Peyer's patch (tissue), 4 donors: ENCODE measurements at regions not wholly inside any gene's neighbourhood (a gene's known extent, or its start where the extent isn't known, plus 50 kb on each side); places are given as distances from the start of the nearest gene placed in this dataset.

Experiments
- DNase-seq, 3 donors: peaks; one replicate each; pipeline ENCODE4 v3.0.0-alpha.2; 2017 to 2019
- H3K27ac ChIP-seq, 4 donors: fragments of 200-600 bp; sonication (generic); one replicate each; pipeline ENCODE4 v1.5.1; 2016 to 2019
- H3K27me3 ChIP-seq, 2 donors: fragments of 200-600 bp; sonication (generic); one replicate each; pipeline ENCODE4 v1.5.1; 2019
- H3K36me3 ChIP-seq, 3 donors: fragments of 200-600 bp; sonication (generic); one replicate each; pipeline ENCODE4 v1.5.1; 2016 to 2019
- H3K4me1 ChIP-seq, 4 donors: fragments of 200-600 bp; sonication (generic); one replicate each; pipeline ENCODE4 v1.5.1; 2016 to 2019
- H3K4me3 ChIP-seq, 4 donors: fragments of 200-600 bp; sonication (generic); 1 replicate in 3 of 4; 2 replicates in 1 of 4; pipeline ENCODE4 v1.5.1; 2016 to 2019; ENCODE audit warnings: mild to moderate bottlenecking in 1 of 4
- H3K9me3 ChIP-seq, 4 donors: fragments of 200-600 bp; sonication (generic); one replicate each; pipeline ENCODE4 v1.5.1; 2016 to 2019; ENCODE audit warnings: mild to moderate bottlenecking in 1 of 4
- POLR2A ChIP-seq, 2 donors: fragments of 450-650 bp; IDR thresholded peaks; one replicate each; pipeline ENCODE4 v1.5.1; 2017; ENCODE audit warnings: antibody characterized with exemption in 2 of 2, mild to moderate bottlenecking in 2 of 2, moderate library complexity in 2 of 2
- TF ChIP-seq, protein P1 (sequence below), 6 experiments: fragments of 450-650 bp in 4 of 6; fragments of 200-600 bp in 2 of 6; sonication (generic) in 1 of 6; IDR thresholded peaks; one replicate each; pipeline ENCODE4 v1.5.1; 2017 to 2019; ENCODE audit warnings: antibody characterized with exemption in 6 of 6, mild to moderate bottlenecking in 3 of 6, moderate library complexity in 1 of 6

DNA sequence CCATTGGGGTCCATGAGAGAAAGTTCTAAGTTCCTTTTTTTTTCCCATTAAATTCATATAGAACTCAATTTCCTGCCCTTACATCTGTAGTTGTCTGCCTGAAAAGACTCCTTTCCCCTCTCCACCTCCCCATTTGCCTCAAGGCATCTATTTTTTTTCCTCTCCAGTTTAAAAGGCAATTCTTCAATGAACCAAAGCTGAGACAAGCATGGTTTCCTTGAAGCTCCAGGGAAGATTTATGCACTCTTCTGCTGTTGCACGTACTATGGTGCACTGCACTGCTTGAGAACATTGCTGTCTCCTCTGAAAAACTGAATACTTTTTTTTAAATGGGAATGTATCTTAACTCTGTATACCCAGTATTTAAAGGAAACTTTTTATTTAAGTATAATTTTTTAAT is 465.2 kb downstream of the CD83 start:
- Histone ChIP-seq H3K4me3 (no peak overlapping the region), H3K4me1 (no peaks in the 10 kb centered on the region), H3K27ac (no peak overlapping the region), H3K36me3 (no peaks in the 10 kb centered on the region), H3K9me3 (no peaks in the 10 kb centered on the region), H3K27me3 (no peaks in the 10 kb centered on the region)
- no peak for DNase-seq
- no peak for TF ChIP-seq POLR2A (IDR thresholded peaks at IDR 0.05)
- TF ChIP-seq, protein P1, sequence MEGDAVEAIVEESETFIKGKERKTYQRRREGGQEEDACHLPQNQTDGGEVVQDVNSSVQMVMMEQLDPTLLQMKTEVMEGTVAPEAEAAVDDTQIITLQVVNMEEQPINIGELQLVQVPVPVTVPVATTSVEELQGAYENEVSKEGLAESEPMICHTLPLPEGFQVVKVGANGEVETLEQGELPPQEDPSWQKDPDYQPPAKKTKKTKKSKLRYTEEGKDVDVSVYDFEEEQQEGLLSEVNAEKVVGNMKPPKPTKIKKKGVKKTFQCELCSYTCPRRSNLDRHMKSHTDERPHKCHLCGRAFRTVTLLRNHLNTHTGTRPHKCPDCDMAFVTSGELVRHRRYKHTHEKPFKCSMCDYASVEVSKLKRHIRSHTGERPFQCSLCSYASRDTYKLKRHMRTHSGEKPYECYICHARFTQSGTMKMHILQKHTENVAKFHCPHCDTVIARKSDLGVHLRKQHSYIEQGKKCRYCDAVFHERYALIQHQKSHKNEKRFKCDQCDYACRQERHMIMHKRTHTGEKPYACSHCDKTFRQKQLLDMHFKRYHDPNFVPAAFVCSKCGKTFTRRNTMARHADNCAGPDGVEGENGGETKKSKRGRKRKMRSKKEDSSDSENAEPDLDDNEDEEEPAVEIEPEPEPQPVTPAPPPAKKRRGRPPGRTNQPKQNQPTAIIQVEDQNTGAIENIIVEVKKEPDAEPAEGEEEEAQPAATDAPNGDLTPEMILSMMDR (IDR thresholded peaks at IDR 0.05), result no peak

DNA sequence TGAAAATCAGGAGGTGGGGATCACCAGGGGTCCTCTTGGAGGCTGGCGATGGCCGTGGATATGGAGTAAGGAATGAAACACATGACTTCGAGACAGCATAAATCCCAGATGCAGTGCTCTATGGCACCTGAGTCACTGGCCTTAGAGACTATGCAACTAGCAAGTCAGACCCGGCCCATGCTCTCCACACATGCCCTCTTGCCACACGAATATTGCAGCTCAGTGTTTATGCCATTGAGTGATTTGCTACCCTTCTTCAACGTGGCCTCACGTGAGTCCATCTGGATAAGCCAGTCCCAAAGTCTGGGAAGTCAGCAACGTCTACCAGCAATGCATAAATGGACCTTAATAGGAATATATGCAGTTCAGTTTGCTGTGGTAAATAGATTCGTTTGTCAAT is 466.3 kb downstream of the CD83 start:
- no peaks in the 10 kb centered on the region for H3K36me3 ChIP-seq
- no peak overlapping the region for H3K4me3 ChIP-seq
- H3K9me3 ChIP-seq, result no peaks in the 10 kb centered on the region
- no peaks in the 10 kb centered on the region for H3K4me1 ChIP-seq
- no peak for DNase-seq
- no peak overlapping the region for H3K27ac ChIP-seq
- H3K27me3 ChIP-seq, result no peaks in the 10 kb centered on the region
- TF ChIP-seq, protein P1 (IDR thresholded peaks at IDR 0.05), result no peak
- no peak for TF ChIP-seq POLR2A (IDR thresholded peaks at IDR 0.05)

DNA sequence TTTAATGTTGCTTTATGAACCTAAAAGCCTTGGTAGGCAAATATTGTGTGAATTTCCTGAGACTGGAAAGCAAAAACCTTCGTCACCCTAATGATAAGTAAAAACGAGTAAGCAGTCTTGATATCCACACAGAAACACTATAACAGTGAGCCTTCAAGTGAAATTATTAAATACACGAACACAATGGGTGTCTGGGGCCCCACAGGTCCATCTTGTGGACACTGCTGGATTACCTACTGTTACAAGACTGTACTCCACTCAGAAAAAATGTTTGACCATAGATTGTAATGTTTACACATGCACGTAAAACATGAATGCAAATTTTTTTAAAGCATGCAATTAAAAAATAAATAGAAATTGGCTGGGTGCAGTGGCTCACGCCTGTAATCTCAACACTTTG is 466.9 kb downstream of the CD83 start:
- no peak for TF ChIP-seq POLR2A (IDR thresholded peaks at IDR 0.05)
- TF ChIP-seq, protein P1 (IDR thresholded peaks at IDR 0.05), result peak in 4 of 6 experiments; percentile 13 to 66 (median 58)
- DNase-seq, result no peak
- no peaks in the 10 kb centered on the region for H3K27me3 ChIP-seq
- no peak overlapping the region for H3K27ac ChIP-seq
- H3K9me3 ChIP-seq, result no peaks in the 10 kb centered on the region
- H3K4me1 ChIP-seq, result no peaks in the 10 kb centered on the region
- no peaks in the 10 kb centered on the region for H3K36me3 ChIP-seq
- no peak overlapping the region for H3K4me3 ChIP-seq

DNA sequence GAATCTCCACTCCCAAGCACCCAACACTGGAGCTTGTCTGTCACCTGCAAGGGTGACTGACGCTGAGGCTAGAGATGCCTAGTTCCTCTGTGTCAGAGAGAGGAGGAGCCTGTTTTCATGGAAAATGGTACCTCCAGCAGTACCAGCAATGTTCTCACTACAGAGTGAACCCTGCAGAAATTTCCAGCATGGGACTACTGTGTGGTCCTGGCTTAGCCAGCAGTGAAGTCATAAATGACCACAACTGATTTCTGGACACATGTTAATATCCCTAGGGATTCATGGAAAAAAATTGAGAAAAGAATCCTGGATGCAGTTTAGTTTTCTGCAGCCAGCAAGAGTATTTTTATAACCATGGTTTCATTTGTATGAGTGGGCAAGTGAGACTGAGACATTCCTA is 468.1 kb downstream of the CD83 start:
- H3K36me3 ChIP-seq, result no peaks in the 10 kb centered on the region
- no peak overlapping the region for H3K4me3 ChIP-seq
- no peak for TF ChIP-seq POLR2A (IDR thresholded peaks at IDR 0.05)
- TF ChIP-seq, protein P1 (IDR thresholded peaks at IDR 0.05), result no peak
- H3K9me3 ChIP-seq, result no peaks in the 10 kb centered on the region
- DNase-seq, result no peak
- H3K27me3 ChIP-seq, result no peaks in the 10 kb centered on the region
- H3K27ac ChIP-seq, result no peak overlapping the region
- H3K4me1 ChIP-seq, result no peaks in the 10 kb centered on the region

DNA sequence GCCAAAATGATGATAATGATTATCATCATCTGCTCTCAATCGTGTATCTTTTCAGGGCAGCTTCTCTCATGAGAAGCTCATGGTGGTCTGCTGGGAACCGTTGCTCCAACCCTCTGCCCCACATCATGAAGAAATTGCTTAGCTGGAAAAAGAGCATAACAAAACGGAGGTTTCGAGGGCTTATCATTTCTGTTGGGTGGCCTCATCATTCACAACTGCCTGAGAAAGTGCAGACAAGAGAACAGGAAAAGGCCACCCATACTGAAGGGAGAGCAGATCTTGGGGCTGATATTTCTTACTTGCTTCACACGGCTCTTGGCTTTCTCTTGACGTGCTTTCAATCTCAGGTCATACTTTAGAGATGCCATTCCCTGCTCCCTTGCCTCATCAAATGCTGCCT is 471.6 kb downstream of the CD83 start:
- Histone ChIP-seq H3K4me3 (no peak overlapping the region), H3K36me3 (no peaks in the 10 kb centered on the region), H3K9me3 (no peaks in the 10 kb centered on the region), H3K27ac (no peak overlapping the region), H3K27me3 (no peaks in the 10 kb centered on the region), H3K4me1 (no peaks in the 10 kb centered on the region)
- TF ChIP-seq POLR2A (IDR thresholded peaks at IDR 0.05), result no peak
- TF ChIP-seq, protein P1 (IDR thresholded peaks at IDR 0.05), result no peak
- DNase-seq, result no peak

DNA sequence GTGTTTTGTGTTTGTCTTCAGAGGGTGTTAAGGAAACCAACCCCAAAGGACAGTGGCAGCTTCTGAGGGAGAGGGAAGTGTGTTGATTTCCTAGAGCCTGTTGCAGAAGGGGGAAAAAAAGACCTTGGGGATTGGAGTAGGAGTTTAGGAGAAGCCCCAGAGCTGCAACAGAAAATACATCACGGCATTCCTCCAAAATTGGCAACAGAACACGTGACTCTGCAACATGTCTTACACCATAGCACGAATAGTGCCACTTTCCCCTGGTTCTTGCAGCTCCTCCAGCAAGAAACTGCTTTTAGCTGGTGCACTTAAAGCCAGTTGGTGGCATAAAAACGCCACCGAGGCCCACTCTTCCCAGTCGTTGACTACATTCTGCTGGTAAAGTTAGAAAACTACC is 473.0 kb downstream of the CD83 start:
- H3K9me3 ChIP-seq, result no peaks in the 10 kb centered on the region
- H3K27ac ChIP-seq, result no peak overlapping the region
- no peak for DNase-seq
- TF ChIP-seq POLR2A (IDR thresholded peaks at IDR 0.05), result no peak
- TF ChIP-seq, protein P1 (IDR thresholded peaks at IDR 0.05), result no peak
- H3K4me1 ChIP-seq, result no peaks in the 10 kb centered on the region
- no peaks in the 10 kb centered on the region for H3K27me3 ChIP-seq
- no peak overlapping the region for H3K4me3 ChIP-seq
- no peaks in the 10 kb centered on the region for H3K36me3 ChIP-seq
